AG10803 (cell line): ENCODE measurements at regions not wholly inside any gene's neighbourhood (a gene's known extent, or its start where the extent isn't known, plus 50 kb on each side); places are given as distances from the start of the nearest gene placed in this dataset.

Experiments
- DNase-seq: peaks from one replicate; pipeline ENCODE4 v3.0.0; 2010; ENCODE audit warnings: low read depth
- H3K4me3 ChIP-seq: 2 replicates; pipeline ENCODE4 v1.5.1; 2011; ENCODE audit warnings: mild to moderate bottlenecking, low read length, control low read depth
- TF ChIP-seq, protein P1 (sequence below): conservative IDR thresholded peaks from 2 replicates; pipeline ENCODE4 v1.5.1; 2011; ENCODE audit warnings: mild to moderate bottlenecking, low read length, control low read depth, inconsistent platforms

DNA sequence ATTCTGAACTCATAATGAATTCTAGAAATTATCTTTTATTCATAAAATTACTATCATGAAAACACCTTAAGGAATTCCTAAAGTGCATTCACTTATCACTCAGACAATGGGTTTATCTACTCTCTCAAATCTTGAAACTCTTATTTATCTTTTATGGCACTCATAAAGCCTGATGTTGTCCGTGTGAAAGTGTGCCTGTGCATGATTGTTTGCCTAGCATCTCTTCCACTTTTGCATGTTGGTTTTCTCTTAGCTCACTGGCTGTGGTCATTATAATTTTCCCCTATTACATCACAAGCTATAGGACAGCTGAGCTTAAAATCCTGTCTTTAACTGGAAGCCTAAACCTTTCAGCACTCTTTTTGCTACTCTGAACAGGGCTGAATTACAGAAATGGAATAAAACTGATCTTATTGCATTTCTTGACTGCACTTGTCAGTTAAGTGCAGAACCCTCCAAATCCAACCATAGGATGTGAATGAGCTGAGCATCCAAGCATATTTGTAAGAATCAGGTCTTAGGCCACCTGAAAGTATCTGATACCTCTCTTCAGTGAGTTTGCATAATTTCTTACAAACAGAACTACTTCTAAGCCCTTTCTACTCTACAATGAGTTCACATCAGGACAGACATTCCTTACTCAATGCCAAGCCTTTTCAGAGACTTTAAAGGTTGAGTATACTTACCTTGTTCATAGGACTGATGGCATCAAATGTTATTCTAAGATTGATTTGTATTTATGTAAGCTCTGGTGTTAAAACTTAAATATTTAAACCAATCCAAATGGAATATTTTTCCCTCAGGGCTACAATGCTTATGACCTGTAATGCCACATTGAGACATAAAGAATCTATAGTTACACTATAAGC, 221.2 kb upstream of the KITLG start:
- TF ChIP-seq, protein P1, sequence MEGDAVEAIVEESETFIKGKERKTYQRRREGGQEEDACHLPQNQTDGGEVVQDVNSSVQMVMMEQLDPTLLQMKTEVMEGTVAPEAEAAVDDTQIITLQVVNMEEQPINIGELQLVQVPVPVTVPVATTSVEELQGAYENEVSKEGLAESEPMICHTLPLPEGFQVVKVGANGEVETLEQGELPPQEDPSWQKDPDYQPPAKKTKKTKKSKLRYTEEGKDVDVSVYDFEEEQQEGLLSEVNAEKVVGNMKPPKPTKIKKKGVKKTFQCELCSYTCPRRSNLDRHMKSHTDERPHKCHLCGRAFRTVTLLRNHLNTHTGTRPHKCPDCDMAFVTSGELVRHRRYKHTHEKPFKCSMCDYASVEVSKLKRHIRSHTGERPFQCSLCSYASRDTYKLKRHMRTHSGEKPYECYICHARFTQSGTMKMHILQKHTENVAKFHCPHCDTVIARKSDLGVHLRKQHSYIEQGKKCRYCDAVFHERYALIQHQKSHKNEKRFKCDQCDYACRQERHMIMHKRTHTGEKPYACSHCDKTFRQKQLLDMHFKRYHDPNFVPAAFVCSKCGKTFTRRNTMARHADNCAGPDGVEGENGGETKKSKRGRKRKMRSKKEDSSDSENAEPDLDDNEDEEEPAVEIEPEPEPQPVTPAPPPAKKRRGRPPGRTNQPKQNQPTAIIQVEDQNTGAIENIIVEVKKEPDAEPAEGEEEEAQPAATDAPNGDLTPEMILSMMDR, result no peak
- DNase-seq, result no peak
- H3K4me3 ChIP-seq, result no peak overlapping the region

DNA sequence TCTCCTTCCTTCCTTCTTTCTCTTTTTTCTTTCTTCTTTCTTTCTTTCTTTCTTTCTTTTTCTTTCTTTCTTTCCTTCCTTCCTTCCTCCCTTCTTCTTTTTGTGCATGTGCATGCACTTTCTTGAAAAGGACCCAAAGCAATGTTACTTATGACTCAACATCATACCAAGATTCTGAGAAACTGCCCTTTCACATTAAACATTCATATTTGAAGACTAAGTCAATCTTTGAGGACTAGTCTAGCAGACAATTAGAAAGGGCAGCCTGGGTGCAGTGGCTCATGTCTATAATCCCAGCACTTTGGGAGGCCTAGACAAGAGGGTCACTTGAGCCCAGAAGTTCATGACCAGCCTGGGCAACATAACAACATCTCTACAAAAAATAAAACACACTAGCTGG, 212.8 kb upstream of the KITLG start:
- H3K4me3 ChIP-seq, result no peak overlapping the region
- TF ChIP-seq, protein P1, result no peak
- peak; percentile 57 for DNase-seq

DNA sequence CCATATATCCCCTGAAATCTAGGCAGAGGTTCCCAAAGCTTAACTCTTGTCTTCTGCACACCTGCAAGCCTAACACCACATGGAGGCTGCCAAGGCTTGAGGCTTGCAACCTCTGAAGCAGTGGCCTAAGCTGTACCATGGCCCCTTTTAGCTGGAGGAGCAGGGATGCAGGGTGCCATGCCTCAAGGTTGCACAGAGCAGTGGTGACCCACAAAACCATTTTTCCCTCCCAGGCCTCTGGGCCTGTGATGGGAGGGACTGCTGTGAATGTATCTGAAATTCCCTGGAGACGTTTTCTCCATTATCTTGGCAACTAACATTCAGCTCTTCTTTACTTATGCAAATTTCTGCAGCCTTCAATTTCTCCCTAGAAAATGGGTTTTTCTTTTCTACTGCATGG, 210.0 kb upstream of the KITLG start:
- TF ChIP-seq, protein P1, result no peak
- no peak overlapping the region for H3K4me3 ChIP-seq
- no peak for DNase-seq

DNA sequence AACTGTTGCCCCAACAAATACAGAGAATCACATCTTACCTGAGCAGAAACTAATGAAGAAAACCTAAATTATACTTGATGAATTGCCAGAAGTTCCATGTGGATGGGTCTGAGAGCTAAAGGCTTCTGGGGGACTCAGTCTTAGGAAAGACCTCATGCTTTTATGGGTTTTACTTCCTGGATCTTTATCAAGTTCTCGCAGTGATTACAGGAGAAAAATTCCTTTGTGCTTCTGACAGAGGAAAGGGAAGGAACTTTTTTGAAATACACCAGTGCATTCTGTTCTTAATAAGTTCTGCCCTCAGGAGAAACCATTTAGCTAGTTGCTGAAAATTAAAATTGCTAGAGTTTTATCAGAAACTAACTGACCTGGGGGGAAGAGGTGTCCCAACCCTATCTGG, 203.9 kb upstream of the KITLG start:
- TF ChIP-seq, protein P1, result no peak
- DNase-seq, result peak; percentile 39
- H3K4me3 ChIP-seq, result no peak overlapping the region

DNA sequence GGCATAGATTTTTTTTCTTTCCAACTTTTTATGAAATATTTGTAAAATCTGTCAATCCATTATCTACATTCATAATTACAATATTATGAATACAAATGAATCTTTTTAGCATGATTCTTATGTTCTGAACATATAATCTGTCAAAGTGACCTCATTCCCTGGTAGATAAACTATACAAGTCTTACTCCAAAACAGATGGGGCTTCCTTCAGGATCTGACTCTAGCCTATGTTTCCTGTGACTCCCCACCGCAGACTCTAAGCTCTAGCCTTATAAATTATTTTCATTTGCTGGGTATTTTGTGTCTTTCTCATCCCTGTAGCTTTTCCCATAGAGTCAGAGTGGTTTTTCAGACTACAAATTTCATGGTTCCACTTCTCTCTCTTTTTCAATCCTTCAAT, 202.1 kb upstream of the KITLG start:
- TF ChIP-seq, protein P1, result no peak
- DNase-seq, result peak; percentile 54
- no peak overlapping the region for H3K4me3 ChIP-seq

DNA sequence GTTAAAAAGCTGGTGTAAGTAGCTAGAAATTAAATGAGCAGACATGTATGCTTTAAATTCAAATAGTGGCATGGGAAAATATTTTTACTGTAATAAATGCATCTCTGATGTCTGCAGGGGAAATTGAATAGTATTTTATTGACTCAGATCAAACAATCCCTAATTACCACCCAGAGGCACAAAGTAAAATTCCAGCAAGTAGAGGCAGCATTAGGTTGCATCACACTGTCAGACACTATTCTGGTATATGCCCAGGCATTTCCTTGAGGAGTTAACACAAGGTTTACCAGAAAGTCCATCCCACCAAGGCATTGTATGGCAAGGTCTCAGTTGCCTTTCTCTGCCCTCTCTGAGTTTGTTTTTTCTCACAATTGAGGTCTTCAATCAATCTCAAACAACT, 201.6 kb upstream of the KITLG start:
- TF ChIP-seq, protein P1, result no peak
- peak; percentile 80 for DNase-seq
- H3K4me3 ChIP-seq, result no peak overlapping the region

DNA sequence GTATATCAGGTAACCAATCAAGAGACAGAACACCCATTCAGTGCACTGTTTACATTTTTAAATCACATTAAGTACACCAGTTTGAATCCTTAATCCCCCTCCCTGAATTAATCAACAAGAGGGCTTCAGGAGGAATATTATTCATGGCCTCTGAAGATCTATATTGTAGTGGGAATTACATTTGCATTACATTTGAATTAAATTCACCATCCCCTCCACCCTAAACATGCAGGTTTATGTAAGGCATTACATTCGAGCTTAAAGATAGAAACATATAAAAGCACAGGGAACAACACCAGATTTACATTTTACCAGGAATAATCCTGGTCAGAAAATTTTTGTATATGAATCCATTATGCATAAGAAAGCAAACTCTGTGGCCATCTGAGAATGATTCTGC, 197.8 kb upstream of the KITLG start:
- TF ChIP-seq, protein P1, result no peak
- H3K4me3 ChIP-seq, result no peak overlapping the region

More for the DNA sequence above, 197.8 kb upstream of the KITLG start:
- no peak for DNase-seq
